Mesendoderm (in vitro differentiated cells): ENCODE measurements at regions not wholly inside any gene's neighbourhood (a gene's known extent, or its start where the extent isn't known, plus 50 kb on each side); places are given as distances from the start of the nearest gene placed in this dataset.

ENCODE experiments used
- DNase-seq: peaks from one replicate; pipeline ENCODE4 v3.0.0; 2013
- H2AK5ac ChIP-seq: 2 replicates; pipeline ENCODE4 v1.6.1; 2013; ENCODE audit warnings: low read length, inconsistent platforms
- H2BK120ac ChIP-seq: 2 replicates; pipeline ENCODE4 v1.6.1; 2013; ENCODE audit warnings: low read depth, mild to moderate bottlenecking, low read length, moderate library complexity, mixed read lengths
- H2BK15ac ChIP-seq: replicated peaks from 2 replicates; pipeline ENCODE4 v1.6.1; 2013; ENCODE audit warnings: low read depth, mild to moderate bottlenecking, moderate library complexity
- H2BK5ac ChIP-seq: 2 replicates; pipeline ENCODE4 v1.6.1; 2013; ENCODE audit warnings: low read length, inconsistent platforms
- H3K18ac ChIP-seq: 2 replicates; pipeline ENCODE4 v1.6.1; 2013; ENCODE audit warnings: mild to moderate bottlenecking, low read length, mixed read lengths
- H3K23ac ChIP-seq: one replicate; pipeline ENCODE4 v1.6.1; 2013; ENCODE audit warnings: low read length
- H3K27ac ChIP-seq: 2 replicates; pipeline ENCODE4 v1.5.1; 2013; ENCODE audit warnings: low read depth, mild to moderate bottlenecking, inconsistent platforms, low read length, moderate library complexity
- H3K27me3 ChIP-seq: 2 replicates; pipeline ENCODE4 v1.6.1; 2013; ENCODE audit warnings: low read length, control low read depth, mild to moderate bottlenecking, inconsistent platforms; ENCODE audit not compliant: insufficient read depth, poor library complexity
- H3K36me3 ChIP-seq: 2 replicates; pipeline ENCODE4 v1.6.1; 2013; ENCODE audit warnings: low read length, inconsistent platforms; ENCODE audit not compliant: control insufficient read depth, insufficient read depth
- H3K4ac ChIP-seq: one replicate; pipeline ENCODE4 v1.6.1; 2013; ENCODE audit warnings: low read depth, mild to moderate bottlenecking, low read length, moderate library complexity
- H3K4me1 ChIP-seq: 2 replicates; pipeline ENCODE4 v1.6.1; 2013; ENCODE audit warnings: low read depth, low read length, inconsistent platforms; ENCODE audit not compliant: control insufficient read depth
- H3K4me2 ChIP-seq: 2 replicates; pipeline ENCODE4 v1.6.1; 2013; ENCODE audit warnings: low read length
- H3K4me3 ChIP-seq: 2 replicates; pipeline ENCODE4 v1.5.1; 2013; ENCODE audit warnings: mild to moderate bottlenecking, low read length
- H3K56ac ChIP-seq: one replicate; pipeline ENCODE4 v1.6.1; 2013; ENCODE audit warnings: low read length
- H3K79me1 ChIP-seq: 2 replicates; pipeline ENCODE4 v1.6.1; 2013; ENCODE audit warnings: low read length, inconsistent platforms
- H3K79me2 ChIP-seq: 2 replicates; pipeline ENCODE4 v1.6.1; 2013; ENCODE audit warnings: mild to moderate bottlenecking, low read length; ENCODE audit not compliant: control insufficient read depth, insufficient read depth
- H3K9ac ChIP-seq: 2 replicates; pipeline ENCODE4 v1.6.1; 2013; ENCODE audit warnings: low read length, inconsistent platforms
- H4K5ac ChIP-seq: one replicate; pipeline ENCODE4 v1.6.1; 2013; ENCODE audit warnings: low read length
- H4K8ac ChIP-seq: one replicate; pipeline ENCODE4 v1.6.1; 2013; ENCODE audit warnings: low read depth, mild to moderate bottlenecking, control low read depth, low read length, moderate library complexity
- WGBS: extraction: QIAGEN DNeasy Blood & Tissue Kit; methylation state at CpG from one replicate; pipeline ENCODE4 v1.1.7; 2013; ENCODE audit warnings: low lambda C conversion rate, missing lambda C conversion rate; ENCODE audit not compliant: insufficient coverage; ENCODE audit errors: extremely low coverage; 5-methylcytosine and 5-hydroxymethylcytosine counted together

GRCh38 chr3:157816296-157816695 lies 289.9 kb downstream of the SHOX2 start:
- H2BK5ac ChIP-seq, result no peak overlapping the region
- no peaks in the 10 kb centered on the region for H3K36me3 ChIP-seq
- no peak overlapping the region for H4K5ac ChIP-seq
- H3K27me3 ChIP-seq, result no peaks in the 10 kb centered on the region
- H4K8ac ChIP-seq, result no peak overlapping the region
- H2BK15ac ChIP-seq, result no peak overlapping the region
- no peak for DNase-seq
- H3K4me3 ChIP-seq, result no peak overlapping the region
- H3K4me2 ChIP-seq, result no peak overlapping the region
- no peak overlapping the region for H3K18ac ChIP-seq
- no peak overlapping the region for H3K9ac ChIP-seq
- H3K4me1 ChIP-seq, result no peaks in the 10 kb centered on the region
- no peak overlapping the region for H3K23ac ChIP-seq
- H3K79me1 ChIP-seq, result no peaks in the 10 kb centered on the region
- H3K4ac ChIP-seq, result no peak overlapping the region
- no peak overlapping the region for H2AK5ac ChIP-seq
- H3K27ac ChIP-seq, result no peak overlapping the region
- no peaks in the 10 kb centered on the region for H3K79me2 ChIP-seq
- H2BK120ac ChIP-seq, result no peak overlapping the region
- no peak overlapping the region for H3K56ac ChIP-seq

GRCh38 chr3:157815739-157816138 lies 290.5 kb downstream of the SHOX2 start:
- no peak overlapping the region for H3K27ac ChIP-seq
- no peak overlapping the region for H4K5ac ChIP-seq
- H3K27me3 ChIP-seq, result no peaks in the 10 kb centered on the region
- no peak overlapping the region for H3K4me3 ChIP-seq
- H3K79me1 ChIP-seq, result no peaks in the 10 kb centered on the region
- no peak for DNase-seq
- H3K36me3 ChIP-seq, result no peaks in the 10 kb centered on the region
- H2BK15ac ChIP-seq, result no peak overlapping the region
- no CpG with 5 or more reads among the region's 3 CpGs for WGBS
- no peak overlapping the region for H2BK120ac ChIP-seq
- no peak overlapping the region for H3K56ac ChIP-seq
- H3K4me2 ChIP-seq, result no peak overlapping the region
- no peak overlapping the region for H2AK5ac ChIP-seq
- no peak overlapping the region for H3K18ac ChIP-seq
- no peaks in the 10 kb centered on the region for H3K79me2 ChIP-seq
- no peaks in the 10 kb centered on the region for H3K4me1 ChIP-seq
- H3K4ac ChIP-seq, result no peak overlapping the region
- H2BK5ac ChIP-seq, result no peak overlapping the region
- H3K9ac ChIP-seq, result no peak overlapping the region
- H4K8ac ChIP-seq, result no peak overlapping the region
- no peak overlapping the region for H3K23ac ChIP-seq

- Histone ChIP-seq H3K4me1 (no peaks in the 10 kb centered on the region), H3K4ac (no peak overlapping the region), H2BK120ac (no peak overlapping the region), H2BK5ac (no peak overlapping the region), H3K18ac (no peak overlapping the region), H3K9ac (no peak overlapping the region), H3K79me2 (no peaks in the 10 kb centered on the region), H3K79me1 (no peaks in the 10 kb centered on the region), H3K36me3 (no peaks in the 10 kb centered on the region), H3K27me3 (no peaks in the 10 kb centered on the region), H4K8ac (no peak overlapping the region), H3K4me2 (no peak overlapping the region), H3K27ac (no peak overlapping the region), H2AK5ac (no peak overlapping the region), H3K56ac (no peak overlapping the region), H3K4me3 (no peak overlapping the region), H4K5ac (no peak overlapping the region), H3K23ac (no peak overlapping the region), H2BK15ac (no peak overlapping the region)
- no peak for DNase-seq
- WGBS, result 100% methylated on average over 1 of the region's 3 CpGs
Observed at GRCh38 chr3:157810924-157811718, 295.1 kb downstream of the SHOX2 start.

- Histone ChIP-seq H3K18ac (no peak overlapping the region), H3K4me2 (no peak overlapping the region), H3K36me3 (no peaks in the 10 kb centered on the region), H3K27ac (no peak overlapping the region), H3K4ac (no peak overlapping the region), H3K27me3 (no peaks in the 10 kb centered on the region), H3K23ac (no peak overlapping the region), H3K9ac (no peak overlapping the region), H3K4me3 (no peak overlapping the region), H3K79me1 (no peaks in the 10 kb centered on the region), H3K56ac (no peak overlapping the region), H4K5ac (no peak overlapping the region), H2AK5ac (no peak overlapping the region), H2BK5ac (no peak overlapping the region), H2BK15ac (no peak overlapping the region), H4K8ac (no peak overlapping the region), H3K79me2 (no peaks in the 10 kb centered on the region), H2BK120ac (no peak overlapping the region), H3K4me1 (no peaks in the 10 kb centered on the region)
- no peak for DNase-seq
- WGBS, result no CpG with 5 or more reads among the region's 3 CpGs
Observed at GRCh38 chr3:157807280-157807679, 298.9 kb downstream of the SHOX2 start.

- Histone ChIP-seq H3K27me3 (no peaks in the 10 kb centered on the region), H3K4me1 (no peaks in the 10 kb centered on the region), H3K18ac (no peak overlapping the region), H2BK5ac (no peak overlapping the region), H3K4me3 (no peak overlapping the region), H3K79me2 (no peaks in the 10 kb centered on the region), H3K9ac (no peak overlapping the region), H2BK120ac (no peak overlapping the region), H3K27ac (no peak overlapping the region), H2AK5ac (no peak overlapping the region), H3K23ac (no peak overlapping the region), H2BK15ac (no peak overlapping the region), H4K8ac (no peak overlapping the region), H3K36me3 (no peaks in the 10 kb centered on the region), H3K56ac (no peak overlapping the region), H4K5ac (no peak overlapping the region), H3K4me2 (no peak overlapping the region), H3K4ac (no peak overlapping the region), H3K79me1 (no peaks in the 10 kb centered on the region)
- no peak for DNase-seq
- no CpG with 5 or more reads among the region's 2 CpGs for WGBS
Observed at GRCh38 chr3:157805538-157805937, 300.7 kb downstream of the SHOX2 start.

- Histone ChIP-seq H3K4ac (no peak overlapping the region), H3K27ac (no peak overlapping the region), H2AK5ac (no peak overlapping the region), H3K79me1 (no peaks in the 10 kb centered on the region), H4K5ac (no peak overlapping the region), H3K4me2 (no peak overlapping the region), H3K79me2 (no peaks in the 10 kb centered on the region), H4K8ac (no peak overlapping the region), H3K23ac (no peak overlapping the region), H3K56ac (no peak overlapping the region), H2BK5ac (no peak overlapping the region), H3K9ac (no peak overlapping the region), H3K36me3 (no peaks in the 10 kb centered on the region), H3K4me1 (no peaks in the 10 kb centered on the region), H3K18ac (no peak overlapping the region), H2BK15ac (no peak overlapping the region), H3K27me3 (no peaks in the 10 kb centered on the region), H3K4me3 (no peak overlapping the region), H2BK120ac (no peak overlapping the region)
- no peak for DNase-seq
- no CpG with 5 or more reads among the region's 1 CpG for WGBS
Observed at GRCh38 chr3:157794771-157795170, 291.6 kb upstream of the VEPH1 start.
